ENCODE measurements at regions not wholly inside any gene's neighbourhood (a gene's known extent, or its start where the extent isn't known, plus 50 kb on each side); places are given as distances from the start of the nearest gene placed in this dataset.

- no peak for TF ChIP-seq EP300 (IDR thresholded peaks at IDR 0.05; ENCODE audit: borderline replicate concordance)
- no peak for TF ChIP-seq CEBPB (IDR thresholded peaks at IDR 0.05)
- no peak for TF ChIP-seq CREB1 (IDR thresholded peaks at IDR 0.05; ENCODE audit: low read depth)
- TF ChIP-seq RAD21 (IDR thresholded peaks at IDR 0.05; ENCODE audit: low read depth), result no peak
- no peak for TF ChIP-seq TAF1 (IDR thresholded peaks at IDR 0.05; ENCODE audit: low read depth)
- no peak for TF ChIP-seq MAX (IDR thresholded peaks at IDR 0.05)
- no peak for TF ChIP-seq TEAD4 (IDR thresholded peaks at IDR 0.05)
- no peak for TF ChIP-seq FOXM1 (IDR thresholded peaks at IDR 0.05; ENCODE audit: borderline replicate concordance, low read depth)
- TF ChIP-seq YY1 (IDR thresholded peaks at IDR 0.05; ENCODE audit: low read depth), result no peak
- TF ChIP-seq ZBTB7A (IDR thresholded peaks at IDR 0.05; ENCODE audit: low read depth), result no peak
- no peak for TF ChIP-seq EGR1 (IDR thresholded peaks at IDR 0.05)
- TF ChIP-seq REST (IDR thresholded peaks at IDR 0.05; ENCODE audit: low read depth), result no peak
- TF ChIP-seq TCF12 (IDR thresholded peaks at IDR 0.05; ENCODE audit: low read depth), result no peak
Measured at GRCh38 chr1:59214248-59215208, 82.4 kb upstream of the FGGY start.

All from Ishikawa (cell line).